ENCODE measurements at regions not wholly inside any gene's neighbourhood (a gene's known extent, or its start where the extent isn't known, plus 50 kb on each side); places are given as distances from the start of the nearest gene placed in this dataset.
"Not testable (repeated sequence)": the region's sequence is repeated elsewhere in the genome, so short reads cannot be mapped to it uniquely, and the experiment has no call there.

DNA sequence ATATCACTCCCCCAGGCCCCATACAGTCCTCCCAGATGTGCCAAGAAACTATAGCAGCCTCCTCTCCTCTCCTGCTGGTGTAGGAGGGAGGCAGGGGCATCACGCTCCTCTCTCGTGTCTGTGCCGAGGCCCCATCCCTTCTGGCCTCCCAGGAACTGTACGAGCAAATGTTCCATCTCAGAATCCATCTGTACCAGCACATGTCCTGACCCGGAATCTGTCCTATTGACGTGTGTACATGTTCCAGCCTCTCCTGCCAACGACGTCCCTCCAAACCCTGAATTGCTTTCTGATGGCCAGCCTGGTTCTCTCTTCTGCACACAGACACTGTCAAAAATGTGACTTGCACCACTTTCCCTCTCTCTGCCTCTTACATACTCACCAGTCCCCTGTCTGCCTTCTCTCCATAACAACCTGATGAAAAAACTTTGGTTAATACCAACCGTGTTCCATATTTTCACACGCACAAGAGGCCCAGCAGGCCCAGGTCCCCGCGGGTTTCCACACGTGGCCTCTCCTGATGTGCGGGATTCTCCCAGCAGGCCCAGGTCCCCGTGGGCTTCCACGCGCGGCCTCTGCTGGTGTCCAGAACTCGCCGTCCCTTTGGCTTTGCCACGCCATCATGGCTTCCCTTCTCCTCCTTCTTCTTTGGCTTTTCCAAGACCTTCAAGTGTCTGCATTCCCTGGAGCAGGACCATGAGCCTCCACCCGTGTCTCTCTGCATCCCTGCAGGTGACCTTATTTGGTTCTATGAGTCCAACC lies 125.2 kb upstream of the THBS2 start:
- DNase-seq, result no peak

DNA sequence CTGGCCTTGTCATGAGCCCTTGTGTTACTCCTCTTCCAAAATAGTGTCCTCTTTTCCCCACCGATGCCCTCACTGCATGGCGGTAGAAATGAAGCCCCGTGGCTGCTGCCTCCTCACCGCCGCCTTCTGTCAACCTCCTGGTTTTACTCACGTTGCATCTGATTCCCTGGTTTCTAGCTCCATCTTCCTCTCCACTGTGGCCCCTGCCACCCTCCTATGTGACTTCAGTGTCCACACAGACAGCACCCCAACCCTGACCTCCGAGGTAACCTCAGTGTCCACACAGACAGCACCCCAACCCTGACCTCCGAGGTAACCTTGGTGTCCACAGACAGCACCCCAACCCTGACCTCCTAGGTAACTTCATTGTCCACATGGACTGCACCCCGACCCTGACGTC lies 122.8 kb upstream of the THBS2 start:
- no peak for DNase-seq

DNA sequence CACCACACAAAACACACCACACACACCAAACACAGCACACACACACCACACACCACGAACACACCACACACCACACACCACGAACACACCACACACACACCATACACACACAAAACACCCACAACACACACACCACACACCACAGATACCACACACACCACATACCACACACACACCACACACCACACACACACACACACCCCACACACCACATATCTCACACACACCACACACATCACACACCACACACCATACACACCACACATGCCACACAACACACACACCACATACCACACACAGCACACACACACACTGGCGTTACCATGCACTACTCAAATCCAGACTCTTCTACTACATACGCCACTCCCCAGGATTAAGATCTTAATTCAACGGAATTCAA lies 118.9 kb upstream of the THBS2 start:
- DNase-seq, result no peak

DNA sequence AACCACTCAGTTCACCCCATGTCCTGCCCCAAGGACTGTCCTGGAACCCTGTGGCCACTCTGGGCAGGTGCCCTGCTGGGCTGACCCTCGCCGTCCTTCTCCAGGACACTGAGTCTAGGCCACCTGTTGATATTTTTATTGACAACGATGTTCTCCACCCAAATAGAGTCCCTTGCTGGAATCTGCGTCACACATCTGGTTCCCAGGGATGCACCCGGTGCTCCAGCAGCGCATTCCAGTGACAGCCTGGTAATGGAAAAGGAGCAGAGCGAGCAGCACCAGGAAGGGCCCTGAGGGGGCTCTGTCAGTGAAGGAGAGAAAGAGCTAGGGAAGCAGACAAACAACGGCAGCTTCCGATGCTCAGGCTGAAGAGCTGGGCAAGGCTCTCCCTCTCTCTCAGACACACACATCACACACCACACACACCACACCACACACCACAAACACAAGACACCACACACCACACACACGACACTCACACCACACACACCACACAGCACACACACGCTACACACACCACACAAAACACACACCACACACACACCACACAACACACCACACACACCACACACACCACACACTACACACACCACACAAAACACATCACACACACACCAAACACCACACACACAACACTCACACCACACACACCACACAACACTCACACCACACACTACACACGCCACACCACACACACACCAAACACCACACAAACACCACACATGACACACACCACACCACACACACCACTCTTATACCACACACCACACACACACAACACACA lies 117.9 kb upstream of the THBS2 start:
- peak; percentile 19 to 22 for DNase-seq

DNA sequence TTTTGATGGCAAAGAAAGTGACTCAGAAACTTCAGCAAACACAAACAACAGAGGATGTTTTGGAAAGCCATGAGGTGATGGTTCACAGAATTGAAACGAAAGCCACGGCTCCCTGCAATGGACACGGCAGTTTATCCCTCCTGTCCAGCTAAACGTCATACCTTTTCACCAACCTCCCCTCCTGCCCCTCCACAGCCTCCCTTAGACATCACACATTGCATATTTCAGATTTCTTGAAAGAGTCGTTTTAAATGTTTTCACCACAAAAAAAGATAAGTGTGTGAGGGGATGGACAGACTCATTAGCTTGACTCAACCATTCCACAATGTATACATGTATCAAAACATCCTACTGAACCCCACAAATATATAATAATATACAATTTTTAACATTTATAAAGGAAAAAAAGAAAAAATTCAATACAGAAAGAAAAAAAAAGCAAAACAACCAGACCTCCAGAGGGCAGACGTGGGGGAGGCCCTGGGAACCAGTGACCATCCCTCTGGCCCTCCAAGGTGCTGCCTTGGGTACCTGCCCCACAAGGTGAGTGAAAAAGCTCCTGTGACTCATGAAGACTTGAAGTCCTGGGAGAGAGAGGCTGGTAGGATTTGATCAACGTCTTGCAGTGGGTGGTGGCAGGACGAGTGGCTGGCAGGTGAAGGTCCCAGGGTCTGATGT lies 117.2 kb upstream of the THBS2 start:
- no peak for DNase-seq

DNA sequence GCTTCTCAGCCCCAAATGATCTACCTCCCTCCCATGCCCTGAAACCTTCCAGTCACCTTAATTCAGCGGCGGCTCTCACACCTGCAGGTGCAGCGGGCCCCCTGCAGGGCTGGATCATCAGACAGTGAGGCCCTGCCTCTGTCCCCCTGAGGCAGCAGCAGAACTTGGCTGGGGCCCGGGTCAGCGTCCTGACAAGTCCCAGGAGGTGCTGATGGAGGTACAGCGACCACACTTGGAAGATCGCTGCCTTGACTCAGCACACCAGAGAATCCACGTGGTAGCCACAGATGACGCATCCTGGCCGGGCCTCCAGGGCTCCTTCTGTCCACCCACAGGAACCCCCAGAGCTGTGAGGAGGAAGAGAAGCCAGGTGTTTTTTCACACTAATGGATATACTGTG lies 116.4 kb upstream of the THBS2 start:
- no peak for DNase-seq

DNA sequence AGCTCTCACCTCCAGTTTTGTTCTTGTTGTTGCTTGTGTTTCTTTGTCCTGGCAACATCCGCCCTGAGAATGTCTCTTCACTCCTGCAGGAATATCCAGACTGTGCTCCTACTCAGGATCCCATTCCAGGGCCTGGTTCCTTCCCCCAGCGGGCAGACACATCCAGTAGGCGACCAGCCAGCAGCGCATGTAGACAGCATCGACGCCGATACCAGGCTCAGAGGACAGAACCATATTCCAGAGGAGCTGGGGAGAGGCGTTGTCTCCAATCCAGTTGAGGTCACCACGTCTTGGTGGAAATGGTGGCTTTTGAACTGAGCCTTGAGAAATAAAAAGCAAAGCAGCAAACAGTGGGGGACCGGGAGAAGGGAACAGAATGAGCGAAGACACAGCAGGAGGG lies 114.6 kb upstream of the THBS2 start:
- DNase-seq, result no peak

DNA sequence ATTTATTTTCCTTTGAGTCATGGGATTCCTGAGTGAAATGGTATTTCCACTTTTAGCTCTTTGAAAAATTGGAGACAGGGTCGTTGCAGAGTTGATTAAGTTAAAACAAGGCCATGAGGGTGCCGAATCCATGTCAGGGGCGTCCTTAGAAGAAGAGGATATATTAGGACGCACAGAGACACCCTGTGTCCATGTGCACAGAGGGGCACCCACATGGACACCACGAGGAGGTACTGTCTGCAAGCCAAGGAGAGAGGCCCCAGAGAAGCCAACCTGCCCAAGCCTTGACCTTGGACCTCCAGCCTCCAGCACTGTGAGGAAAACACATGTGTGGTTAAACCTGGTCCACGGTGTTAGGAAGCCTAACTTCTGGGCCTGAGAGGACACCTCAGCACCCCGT lies 113.9 kb upstream of the THBS2 start:
- no peak for DNase-seq

DNA sequence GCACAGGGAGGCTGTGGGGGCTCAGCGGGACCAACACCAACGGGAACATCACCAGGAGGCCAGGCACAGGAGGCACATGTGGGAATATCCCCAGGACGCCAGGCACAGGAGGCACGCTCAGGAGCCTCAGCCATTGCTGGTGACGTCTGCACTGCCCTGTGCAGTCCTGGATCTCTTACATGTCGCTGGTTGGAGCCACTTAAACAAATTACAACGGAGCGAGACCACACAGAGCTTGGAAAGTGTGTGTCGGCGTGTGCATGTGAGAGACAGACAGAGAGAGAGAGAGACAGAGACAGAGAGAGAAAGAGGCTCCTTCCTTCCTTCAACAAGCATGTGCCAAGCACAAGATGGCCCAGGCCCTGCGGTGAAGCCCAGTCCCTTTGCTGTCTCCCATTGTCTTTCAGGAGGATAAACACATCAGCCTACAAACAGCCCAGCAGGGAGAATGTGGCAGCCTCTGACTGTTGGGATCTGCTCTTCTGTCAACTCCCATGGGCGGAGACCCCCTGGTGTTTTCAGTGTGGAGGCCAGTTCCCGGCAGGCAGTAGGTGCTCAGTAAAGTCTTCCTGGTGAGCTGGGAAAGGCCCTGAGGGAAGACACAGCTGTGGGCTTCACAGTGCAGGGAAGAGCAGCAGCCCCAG lies 112.7 kb upstream of the THBS2 start:
- DNase-seq, result no peak

DNA sequence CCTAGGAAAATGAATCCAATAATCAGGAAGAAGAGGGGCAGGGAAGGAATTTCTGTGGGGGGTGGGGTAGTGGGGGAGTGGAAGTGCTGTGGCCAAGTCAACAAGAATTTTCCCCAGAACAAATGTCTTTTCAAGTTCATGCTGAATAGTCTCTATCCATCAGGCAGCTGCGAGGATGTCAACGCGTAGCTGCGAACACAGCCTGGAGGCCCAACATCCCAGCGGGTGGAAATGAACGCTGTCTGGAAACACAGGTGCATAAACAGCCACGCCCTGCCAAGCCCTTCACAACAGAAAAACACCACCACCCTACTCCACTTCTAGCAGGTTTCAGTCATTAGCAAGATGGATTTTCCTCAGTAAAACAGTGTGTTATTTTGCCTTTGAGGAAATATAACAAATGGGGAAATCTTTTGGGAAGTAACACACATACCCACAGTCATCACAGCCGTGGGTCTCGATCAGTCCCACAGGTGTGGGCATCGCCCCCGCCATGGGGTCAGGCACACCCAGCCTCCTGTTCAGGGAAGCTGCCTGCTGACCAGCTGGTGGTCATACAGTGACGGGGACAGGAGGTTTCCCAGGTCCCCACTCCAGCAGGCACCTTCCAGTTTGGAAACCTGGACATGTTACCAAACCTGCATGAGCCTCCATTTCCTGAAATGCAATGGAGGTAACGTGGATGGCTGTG lies 112.1 kb upstream of the THBS2 start:
- no peak for DNase-seq

DNA sequence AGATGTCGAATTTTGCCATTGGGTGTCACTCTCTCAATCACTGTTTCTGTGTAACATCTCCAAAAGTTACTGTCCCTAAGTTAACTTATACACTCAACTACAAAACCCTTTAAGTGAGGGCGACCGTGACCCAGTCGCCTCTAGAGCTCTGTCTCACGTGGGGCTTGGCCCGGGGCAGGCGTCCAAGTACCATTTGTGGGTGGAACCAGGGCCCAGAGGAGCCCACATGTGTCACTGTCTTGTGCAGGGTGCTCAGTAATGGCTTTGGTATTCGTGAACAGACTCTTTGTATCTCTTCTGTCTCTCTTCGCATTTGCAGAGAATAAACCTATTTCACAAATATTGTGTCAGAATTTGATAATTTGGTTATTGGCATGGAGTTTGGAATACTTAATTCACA lies 109.9 kb upstream of the THBS2 start:
- no peak for DNase-seq

DNA sequence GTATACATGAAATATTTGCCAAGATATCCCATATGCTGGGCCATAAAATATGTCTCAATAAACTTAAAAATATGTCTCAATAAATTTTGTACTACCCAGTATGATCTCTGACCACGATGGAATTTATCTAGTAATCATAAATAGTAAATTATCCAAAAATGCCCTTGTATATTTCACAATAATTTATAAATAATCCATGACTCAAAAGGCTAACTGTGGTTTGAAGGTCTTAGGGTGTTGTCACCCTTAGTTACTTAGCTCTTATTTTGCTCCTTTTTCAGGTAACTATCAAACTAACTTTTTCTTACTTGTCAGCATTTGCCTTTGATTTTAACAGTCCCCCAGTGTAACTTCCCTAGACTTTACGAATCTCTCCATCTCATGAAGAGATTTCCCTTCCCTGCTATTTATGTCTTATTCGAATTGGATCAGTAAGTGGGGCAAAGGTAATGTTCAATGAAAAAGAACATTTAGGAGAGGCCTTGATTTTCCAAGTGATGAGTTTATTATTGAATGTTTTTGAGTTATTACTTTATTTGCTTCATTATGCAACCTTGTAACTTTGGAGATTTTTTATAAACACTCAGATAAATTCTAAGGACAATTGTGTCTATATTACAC lies 109.0 kb upstream of the THBS2 start:
- DNase-seq, result no peak

DNA sequence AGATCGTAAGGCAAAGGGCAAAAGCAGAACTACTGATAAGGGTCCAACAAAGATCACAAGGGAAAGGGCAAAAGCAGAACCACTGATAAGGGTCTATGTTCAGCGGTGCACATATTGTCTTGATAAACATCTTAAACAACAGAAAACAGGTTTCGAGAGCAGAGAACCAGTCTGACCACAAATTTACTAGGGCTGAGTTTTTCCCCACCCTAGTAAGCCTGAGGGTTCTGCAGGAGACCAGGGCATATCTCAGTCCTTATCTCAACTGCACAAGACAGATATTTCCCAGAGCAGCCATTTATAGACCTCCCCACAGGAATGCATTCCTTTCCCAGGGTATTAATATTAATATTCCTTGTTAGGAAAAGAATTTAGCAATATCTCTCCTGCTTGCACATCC lies 101.4 kb upstream of the THBS2 start:
- DNase-seq, result not testable (repeated sequence)

DNA sequence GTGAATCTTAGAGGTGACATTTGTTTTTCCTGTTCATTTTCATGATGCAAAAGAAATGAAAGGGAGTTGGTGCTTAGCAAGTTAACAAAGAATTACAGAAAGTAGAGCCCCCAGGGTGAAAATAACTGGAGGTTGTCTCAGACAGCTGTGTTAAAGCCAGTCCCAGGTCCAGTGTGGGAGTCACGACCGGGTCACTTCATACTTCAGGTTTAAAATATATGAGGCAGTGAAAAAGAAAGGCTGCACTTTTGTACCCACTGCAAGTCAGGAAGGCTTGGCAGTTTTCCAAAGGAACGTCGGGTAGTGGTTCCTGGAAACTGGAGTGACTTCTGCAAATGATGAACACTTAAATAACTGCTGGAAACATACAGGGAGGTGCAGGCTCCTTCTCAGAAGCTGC lies 91.5 kb upstream of the THBS2 start:
- DNase-seq, result no peak

DNA sequence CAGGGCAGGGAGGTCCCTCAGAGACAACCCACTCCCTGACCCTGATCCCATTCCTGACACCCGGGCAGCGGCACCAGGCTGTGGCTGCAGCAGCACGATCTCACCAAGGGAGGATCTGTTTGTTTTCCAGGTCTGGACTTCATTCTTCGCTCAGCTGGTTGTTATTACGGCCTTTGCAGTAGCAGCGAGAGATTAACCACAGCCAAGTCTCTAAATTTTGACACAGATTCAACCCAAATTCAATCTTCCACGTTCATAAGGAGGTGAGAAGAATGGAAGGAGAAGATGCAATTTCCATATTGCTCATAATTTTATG lies 91.1 kb upstream of the THBS2 start:
- DNase-seq, result no peak

DNA sequence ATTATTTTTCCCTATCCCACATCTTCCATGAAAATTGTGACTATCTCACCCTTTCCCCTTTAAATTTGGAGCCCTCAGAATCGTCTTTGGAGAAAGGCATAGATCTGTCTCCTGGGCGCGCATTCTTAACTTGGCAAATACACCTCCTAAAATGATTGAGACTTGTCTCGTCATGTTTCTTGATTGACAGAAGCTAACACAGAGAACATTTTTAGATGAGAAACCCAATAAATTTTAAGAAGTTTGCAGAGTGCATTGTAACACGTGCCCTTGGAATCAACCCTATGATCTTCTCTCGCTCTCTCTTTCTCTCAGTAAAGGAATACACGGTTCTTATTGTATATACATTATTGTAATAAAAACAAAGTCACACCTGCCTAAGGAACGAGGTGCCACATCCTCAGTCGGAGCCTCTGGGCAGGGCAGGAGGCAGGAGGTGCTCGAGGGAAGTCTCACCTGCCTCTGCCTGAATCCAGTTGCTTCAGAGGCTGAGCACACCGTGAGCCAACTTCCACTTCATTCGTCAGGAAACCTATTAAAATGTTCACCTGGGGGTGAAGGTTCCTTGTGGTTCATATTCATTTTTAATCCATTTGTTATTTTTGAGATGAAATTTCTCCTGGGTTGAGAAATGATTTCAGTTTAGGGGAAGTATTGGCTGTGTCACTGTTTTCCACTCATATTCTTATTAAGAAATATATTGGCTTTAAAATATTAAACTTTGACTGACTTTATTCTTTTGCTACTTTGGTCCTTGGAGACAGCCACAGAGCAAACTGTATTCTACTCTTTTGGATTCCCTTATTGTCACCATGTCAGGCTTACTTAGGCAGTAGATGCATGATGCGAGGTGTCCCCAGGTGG lies 90.5 kb upstream of the THBS2 start:
- DNase-seq, result no peak

DNA sequence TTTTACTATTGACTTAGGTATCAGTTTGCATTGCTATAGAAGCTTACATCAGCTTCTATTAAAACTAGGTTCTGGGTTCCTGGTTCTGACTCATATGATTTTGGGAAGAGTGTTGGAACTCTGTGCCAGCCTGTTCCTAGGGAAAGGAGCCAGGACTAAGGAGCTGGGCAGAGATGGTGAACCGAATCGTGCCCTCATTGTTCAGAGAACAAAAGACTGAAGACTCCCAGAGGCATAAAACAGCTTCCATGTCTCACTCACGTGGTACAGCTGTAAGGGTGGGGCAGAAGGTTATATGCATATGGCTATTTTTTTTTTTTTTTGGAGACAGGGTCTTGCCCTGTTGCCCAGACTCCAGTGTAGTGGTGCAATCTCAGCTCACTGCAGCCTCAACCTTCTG lies 89.1 kb upstream of the THBS2 start:
- DNase-seq, result no peak

DNA sequence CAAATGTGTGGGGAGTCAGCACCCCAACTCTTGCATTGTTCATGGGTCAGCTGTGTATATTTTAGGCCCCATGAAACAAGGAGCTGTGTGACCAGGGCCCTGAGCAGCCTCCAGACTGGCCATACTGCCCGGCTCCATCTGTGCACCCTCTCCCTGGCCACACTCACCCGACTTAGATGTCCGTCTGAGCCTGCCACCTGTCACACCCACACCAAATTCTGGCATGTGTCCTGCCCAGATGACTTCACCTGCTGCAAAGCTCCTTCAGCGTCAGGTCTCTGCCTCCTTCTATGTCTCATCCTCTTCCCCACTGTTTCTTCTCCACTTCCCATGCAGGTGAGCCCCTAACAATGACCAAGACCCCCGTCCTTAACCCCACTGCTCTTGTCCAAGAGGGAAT lies 88.1 kb upstream of the THBS2 start:
- no peak for DNase-seq

DNA sequence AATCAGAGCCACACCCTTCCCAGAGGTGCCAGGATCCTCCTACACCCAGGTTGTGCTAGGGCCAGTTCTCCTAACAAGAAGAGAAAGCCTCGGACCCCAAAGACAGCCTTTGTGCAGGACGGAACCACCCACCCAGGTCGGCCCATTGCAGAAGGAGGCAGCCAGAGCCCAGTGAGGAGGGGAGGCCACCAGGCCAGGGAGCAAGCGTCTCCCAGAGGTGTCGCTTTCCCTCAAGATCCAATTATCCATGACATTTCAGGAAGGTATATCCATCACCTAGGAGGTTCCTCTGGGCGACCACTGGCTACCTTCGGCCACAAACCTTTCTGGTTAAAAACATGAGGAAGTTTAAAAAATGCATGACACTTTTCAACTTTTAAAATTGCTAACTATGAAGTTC lies 87.4 kb upstream of the THBS2 start:
- DNase-seq, result no peak

DNA sequence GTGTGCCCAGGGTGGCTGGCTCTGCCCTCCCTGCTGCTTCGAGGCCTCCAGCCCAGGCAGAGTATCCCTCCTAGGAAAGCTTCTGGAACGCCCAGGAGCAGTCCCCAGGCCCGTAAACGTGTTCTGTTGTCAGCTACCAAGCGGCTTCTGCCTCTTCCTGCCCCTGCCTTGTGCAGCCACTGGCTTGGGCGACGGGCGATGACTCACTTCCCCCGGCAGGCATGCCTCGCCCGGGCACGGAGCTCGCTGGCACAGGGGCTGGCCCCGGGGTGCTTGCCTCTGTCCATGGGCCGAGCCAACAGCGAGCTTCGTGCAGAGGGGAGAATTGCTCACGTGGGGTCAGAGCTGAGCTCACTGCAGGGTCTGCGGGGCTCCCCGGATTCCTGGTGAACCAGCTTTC lies 86.7 kb upstream of the THBS2 start:
- DNase-seq, result no peak

DNA sequence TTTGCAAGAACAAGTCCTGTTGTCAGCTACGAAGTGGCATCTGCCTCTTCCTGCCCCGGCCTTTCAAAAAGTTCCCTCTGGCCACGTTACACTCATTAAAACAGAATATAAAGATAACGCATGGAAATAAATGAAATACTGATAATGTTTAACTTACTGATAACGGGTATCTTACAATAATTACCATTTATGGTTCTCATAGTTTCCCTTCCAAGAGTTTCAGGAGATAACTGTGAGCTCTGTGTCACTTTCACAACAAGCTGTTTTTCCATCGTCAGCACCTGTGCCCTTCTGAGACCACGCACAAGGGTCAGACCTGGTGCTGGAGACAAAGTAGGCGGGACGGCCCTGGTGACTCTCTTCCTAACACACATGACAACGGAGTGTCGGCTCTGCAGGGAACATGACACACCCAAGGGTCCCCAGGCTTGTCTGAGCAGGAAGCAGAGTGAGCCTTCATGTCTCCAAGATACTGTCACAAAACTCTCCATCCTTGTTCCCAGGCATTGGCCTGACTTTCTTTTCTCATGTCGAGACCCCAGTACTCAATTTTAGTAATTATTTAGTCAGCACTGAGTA lies 86.2 kb upstream of the THBS2 start:
- no peak for DNase-seq

Data from NCI-H1930 (cell line).